GM12872 (cell line): ENCODE measurements at regions not wholly inside any gene's neighbourhood (a gene's known extent, or its start where the extent isn't known, plus 50 kb on each side); places are given as distances from the start of the nearest gene placed in this dataset.

Source experiments
- TF ChIP-seq, protein P1 (sequence below): IDR thresholded peaks from 3 replicates; pipeline ENCODE4 v1.5.1; 2011; ENCODE audit warnings: low read depth, mild to moderate bottlenecking, low read length, moderate library complexity; ENCODE audit not compliant: insufficient read depth

DNA sequence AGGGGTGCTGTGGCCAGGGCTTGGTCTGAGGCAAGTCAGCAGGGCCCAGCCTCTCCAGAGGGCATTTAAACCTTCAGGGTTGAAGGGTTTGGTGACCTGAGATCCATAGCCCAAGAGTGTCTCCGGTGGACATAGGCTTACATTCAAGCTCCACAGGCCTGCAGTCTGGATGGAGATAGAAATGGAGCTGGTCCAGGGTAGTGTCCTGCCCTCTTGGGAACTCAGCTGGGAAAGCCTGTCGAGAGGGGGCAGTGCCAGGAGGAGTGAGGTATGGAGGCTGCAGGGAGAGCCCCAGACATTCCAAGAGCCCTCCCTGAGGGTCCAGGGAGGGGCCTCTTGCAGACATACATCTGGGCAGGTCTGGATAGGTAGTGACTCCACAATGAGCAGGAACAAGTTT lies 177.0 kb upstream of the MVB12B start:
- TF ChIP-seq, protein P1, sequence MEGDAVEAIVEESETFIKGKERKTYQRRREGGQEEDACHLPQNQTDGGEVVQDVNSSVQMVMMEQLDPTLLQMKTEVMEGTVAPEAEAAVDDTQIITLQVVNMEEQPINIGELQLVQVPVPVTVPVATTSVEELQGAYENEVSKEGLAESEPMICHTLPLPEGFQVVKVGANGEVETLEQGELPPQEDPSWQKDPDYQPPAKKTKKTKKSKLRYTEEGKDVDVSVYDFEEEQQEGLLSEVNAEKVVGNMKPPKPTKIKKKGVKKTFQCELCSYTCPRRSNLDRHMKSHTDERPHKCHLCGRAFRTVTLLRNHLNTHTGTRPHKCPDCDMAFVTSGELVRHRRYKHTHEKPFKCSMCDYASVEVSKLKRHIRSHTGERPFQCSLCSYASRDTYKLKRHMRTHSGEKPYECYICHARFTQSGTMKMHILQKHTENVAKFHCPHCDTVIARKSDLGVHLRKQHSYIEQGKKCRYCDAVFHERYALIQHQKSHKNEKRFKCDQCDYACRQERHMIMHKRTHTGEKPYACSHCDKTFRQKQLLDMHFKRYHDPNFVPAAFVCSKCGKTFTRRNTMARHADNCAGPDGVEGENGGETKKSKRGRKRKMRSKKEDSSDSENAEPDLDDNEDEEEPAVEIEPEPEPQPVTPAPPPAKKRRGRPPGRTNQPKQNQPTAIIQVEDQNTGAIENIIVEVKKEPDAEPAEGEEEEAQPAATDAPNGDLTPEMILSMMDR = no peak

DNA sequence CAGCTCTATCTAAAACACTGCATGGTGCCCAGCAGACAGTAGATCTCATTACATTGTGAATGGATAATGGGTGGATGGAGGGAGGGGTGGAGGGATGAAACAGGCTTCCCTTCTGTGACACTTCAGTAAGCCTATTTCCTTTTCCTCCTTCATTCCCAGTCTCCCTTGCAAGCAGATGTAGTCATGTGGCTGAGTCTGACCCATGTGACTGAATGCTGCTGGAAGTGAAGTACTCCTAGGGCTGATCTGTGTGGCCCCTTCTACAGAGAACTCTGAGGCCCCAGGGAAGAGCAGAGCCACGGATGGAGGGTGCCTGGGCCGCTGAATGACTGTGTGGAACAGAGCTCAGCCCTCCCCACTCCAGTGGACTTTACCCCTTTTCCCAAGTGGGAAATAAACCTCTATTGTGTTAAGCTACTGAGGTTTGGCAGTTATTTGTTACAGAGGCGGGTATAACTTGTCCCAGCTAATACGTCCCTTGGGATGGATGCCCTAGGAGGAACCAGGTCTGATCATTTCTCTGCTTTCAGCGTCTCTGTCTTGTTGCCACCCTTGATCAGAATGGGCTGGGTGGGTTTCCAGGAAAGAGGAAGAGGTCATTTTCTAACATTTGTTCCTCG lies 176.1 kb upstream of the MVB12B start:
- TF ChIP-seq, protein P1 = no peak

DNA sequence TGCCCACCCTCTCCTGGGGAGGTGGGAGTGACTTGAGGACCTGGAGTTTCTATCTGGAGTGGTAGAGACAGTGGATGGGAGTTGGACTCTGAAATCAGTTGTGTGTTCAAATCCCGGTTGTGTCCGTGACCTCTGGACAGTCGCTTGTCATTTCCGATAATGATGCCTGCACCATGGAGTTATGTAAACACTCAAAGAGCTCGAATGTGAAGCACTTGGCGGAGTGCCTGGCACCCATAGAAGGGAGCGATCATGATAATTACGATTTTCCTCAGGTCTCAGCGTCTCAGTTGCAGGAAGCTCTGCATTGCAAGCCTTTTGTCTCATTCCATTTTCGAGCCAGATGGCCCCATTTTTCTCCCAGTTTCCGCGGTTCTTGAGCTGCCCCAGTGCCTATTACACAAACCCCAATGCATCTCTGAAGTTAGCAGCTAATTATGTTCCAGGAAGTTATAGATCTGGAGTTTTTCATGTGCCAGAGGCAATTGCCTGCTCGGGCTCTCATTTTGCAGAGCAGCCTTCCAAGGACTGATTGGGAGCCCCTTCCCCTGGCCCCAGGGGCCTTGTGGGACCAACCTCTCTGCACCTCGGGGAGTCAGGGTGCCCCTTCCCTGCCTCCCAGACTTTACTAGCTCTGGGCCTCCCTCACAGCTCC lies 175.5 kb upstream of the MVB12B start:
- TF ChIP-seq, protein P1 = no peak

DNA sequence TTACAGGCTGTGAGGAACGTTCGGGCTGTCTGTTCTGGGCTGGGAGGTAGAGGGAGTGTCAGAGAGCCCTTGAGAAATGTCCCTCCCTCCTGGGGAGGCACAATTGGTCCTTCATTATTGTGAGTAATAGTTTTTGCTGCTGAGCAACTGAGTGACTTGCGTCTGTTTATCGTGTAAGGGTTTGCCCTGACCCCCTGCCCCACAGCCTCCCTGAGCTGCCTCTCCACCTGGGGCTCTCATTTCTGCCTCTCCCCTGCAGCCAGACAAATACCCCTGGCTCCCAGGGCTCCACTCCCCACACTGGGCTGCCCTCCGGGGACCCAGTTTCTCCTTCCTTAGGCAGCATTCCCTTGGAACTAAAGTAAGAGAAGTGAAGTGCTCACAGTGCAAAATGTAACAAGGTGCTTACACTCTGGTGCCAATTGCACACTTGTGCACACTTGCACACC lies 174.9 kb upstream of the MVB12B start:
- TF ChIP-seq, protein P1 = no peak

DNA sequence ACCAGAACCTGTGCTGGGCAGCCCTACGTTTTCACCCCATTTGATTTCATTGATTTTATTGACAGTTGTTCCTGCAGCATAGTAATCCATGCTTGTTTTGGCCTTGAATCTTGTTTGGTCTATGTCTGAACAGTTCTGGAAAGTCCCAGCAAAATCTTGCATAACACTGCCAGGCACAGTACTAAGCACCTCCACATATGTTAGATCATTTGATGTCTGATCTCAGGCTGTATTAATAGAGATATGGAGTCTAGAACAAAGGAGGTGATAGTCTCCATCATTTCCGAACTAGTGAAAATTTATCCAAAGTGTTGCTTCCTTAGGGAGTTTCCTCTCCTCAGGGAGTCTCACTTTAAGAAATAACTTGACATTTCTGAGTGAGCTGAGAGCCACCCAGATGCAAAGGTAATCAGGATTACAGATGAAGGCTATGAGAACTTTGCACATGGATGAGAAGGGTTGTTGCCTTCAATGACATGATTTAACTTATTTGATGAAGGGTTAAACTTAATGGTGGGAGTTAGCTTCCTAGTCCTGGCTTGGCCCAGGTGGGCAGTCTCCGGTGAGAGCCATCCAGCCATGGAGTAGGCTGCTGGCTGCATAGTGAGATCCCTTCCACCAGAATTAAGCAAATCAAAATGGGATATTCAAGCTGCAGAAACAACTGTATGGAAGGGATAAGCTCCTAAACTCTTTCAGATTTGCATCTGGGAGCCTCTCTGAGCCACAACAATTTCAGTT lies 173.8 kb upstream of the MVB12B start:
- TF ChIP-seq, protein P1 = no peak

DNA sequence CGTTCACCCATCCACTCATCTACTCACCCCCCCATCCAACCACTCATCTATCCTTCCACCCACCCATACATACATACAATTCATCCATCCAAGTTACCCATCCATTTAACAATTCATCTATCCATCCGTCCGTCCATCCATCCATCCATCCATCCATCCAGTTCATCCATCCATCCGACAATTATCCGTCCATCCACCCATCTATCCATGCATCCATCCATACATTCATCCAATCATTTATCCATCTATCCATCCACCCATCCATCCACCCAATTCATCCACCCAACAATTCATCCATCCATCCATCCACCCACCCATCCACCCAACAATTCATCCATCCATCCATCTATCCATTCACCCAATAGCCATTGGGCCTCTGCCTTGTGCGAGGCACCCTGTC lies 173.2 kb upstream of the MVB12B start:
- TF ChIP-seq, protein P1 = no peak

DNA sequence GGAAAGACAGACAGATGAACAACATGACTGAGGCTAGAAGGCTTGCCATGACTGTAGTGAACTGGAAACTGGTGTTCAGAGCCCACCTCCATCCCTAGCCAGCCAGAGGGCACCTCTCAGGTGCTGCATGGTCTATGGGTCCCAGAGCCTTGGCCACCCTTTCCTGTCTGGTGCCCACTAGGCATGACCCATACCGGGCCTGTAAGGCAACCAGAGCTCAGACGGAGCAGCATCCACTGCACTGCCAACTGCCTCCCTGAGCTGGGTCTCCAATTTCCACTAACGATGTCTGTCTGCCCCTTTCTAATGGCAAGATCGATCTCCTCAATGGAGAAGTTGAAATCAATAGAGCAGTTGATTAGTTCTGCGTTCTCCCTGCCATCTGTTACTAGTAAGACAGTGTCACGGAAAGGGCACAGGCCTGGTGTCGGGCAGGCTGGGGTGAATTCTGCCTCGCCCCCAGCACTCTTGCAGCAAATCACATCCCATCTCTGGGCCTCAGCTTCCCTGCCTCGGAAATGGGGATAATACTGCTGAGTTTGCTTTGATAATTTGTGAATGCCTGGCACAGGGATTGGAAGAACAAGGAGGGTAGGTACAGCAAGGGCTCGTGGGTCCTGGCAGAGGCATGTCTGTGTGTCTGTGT lies 172.3 kb upstream of the MVB12B start:
- TF ChIP-seq, protein P1 = no peak
